A549 (cell line): ENCODE measurements at regions not wholly inside any gene's neighbourhood (a gene's known extent, or its start where the extent isn't known, plus 50 kb on each side); places are given as distances from the start of the nearest gene placed in this dataset.
A peak's percentile ranks its signal among the peaks of the same experiment; 100 is the strongest.

Experiments
- ATAC-seq, 2 experiments: fragments of 200-7000 bp in 1 of 2; fragments of >200 bp in 1 of 2; cut with Nextera tagmentation in 1 of 2; cut with Tn5 transposase in 1 of 2; 3 replicates each; pipeline versions ENCODE4 v1.8.0 to v1.9.1; 2018 to 2020; ENCODE audit warnings: mild to moderate bottlenecking in 1 of 2, moderate library complexity in 1 of 2
- CTCF ChIA-PET: fragments of 300-600 bp; sonication (Branson Sonifier 250); formaldehyde crosslinking; extraction: SDS; loops from one replicate; lab custom pipeline; 2021; ENCODE audit warnings: antibody characterized with exemption, inconsistent platforms; lab: Yijun Ruan, JAX
- POLR2A ChIA-PET: fragments of 350-600 bp; formaldehyde crosslinking; extraction: SDS; loops from one replicate; lab custom pipeline; 2021; ENCODE audit warnings: antibody characterized with exemption, inconsistent platforms; lab: Yijun Ruan, JAX
- DNase-seq, 2 experiments: peaks; one replicate each; pipeline versions ENCODE4 v3.0.0 to v3.0.0-alpha.2; 2011 to 2016; ENCODE audit warnings: low read depth in 1 of 2, low spot score in 1 of 2
- FAIRE-seq: peaks from 2 replicates; lab custom pipeline; 2011; peaks lifted over from hg19 to GRCh38; lab: Jason Lieb, UNC
- H3K27ac ChIP-seq, 2 experiments: fragments of >200 bp; sonication (Bioruptor Twin); formaldehyde crosslinking; 3 replicates each; pipeline ENCODE4 v1.5.1; 2016 to 2017
- H3K4me1 ChIP-seq: fragments of >200 bp; sonication (Bioruptor Twin); formaldehyde crosslinking; 3 replicates; pipeline ENCODE4 v1.6.1; 2016
- H3K4me2 ChIP-seq: fragments of >200 bp; sonication (Bioruptor Twin); formaldehyde crosslinking; 3 replicates; pipeline ENCODE4 v1.6.1; 2016
- H3K4me3 ChIP-seq: fragments of >200 bp; sonication (Bioruptor Twin); formaldehyde crosslinking; 3 replicates; pipeline ENCODE4 v1.5.1; 2016
- H3K9me3 ChIP-seq: fragments of >200 bp; sonication (Bioruptor Twin); formaldehyde crosslinking; 3 replicates; pipeline ENCODE4 v1.6.1; 2016
- CBX2 ChIP-seq: fragments of 200-600 bp; sonication (generic); IDR thresholded peaks from 2 replicates; pipeline ENCODE4 v1.6.1; 2016; ENCODE audit warnings: low read depth, mild to moderate bottlenecking, borderline replicate concordance
- EHF ChIP-seq: fragments of 250-450 bp; sonication (Bioruptor Pico); IDR thresholded peaks from 2 replicates; pipeline ENCODE4 v1.5.0; 2020; ENCODE audit warnings: mild to moderate bottlenecking
- ESRRA ChIP-seq: fragments of 150-350 bp; IDR thresholded peaks from 2 replicates; pipeline ENCODE4 v1.6.1; 2014; ENCODE audit warnings: mild to moderate bottlenecking, low read length, borderline replicate concordance
- HDAC2 ChIP-seq: fragments of 200-600 bp; sonication (generic); IDR thresholded peaks from 2 replicates; pipeline ENCODE4 v1.6.1; 2016
- HEYL ChIP-seq: fragments of 250-450 bp; sonication (Bioruptor Pico); IDR thresholded peaks from 2 replicates; pipeline ENCODE4 v1.8.0; 2021; ENCODE audit warnings: mild to moderate bottlenecking, moderate library complexity
- HOXB5 ChIP-seq: fragments of 250-450 bp; sonication (Bioruptor Pico); IDR thresholded peaks from 2 replicates; pipeline ENCODE4 v1.5.0; 2020; ENCODE audit warnings: mild to moderate bottlenecking, moderate library complexity
- JUN ChIP-seq, 2 experiments: fragments of >200 bp; sonication (Bioruptor Twin); formaldehyde crosslinking; IDR thresholded peaks; 2 replicates in 1 of 2; 3 replicates in 1 of 2; pipeline ENCODE4 v1.6.1; 2016 to 2017
- JUNB ChIP-seq: fragments of >200 bp; sonication (Bioruptor Twin); formaldehyde crosslinking; IDR thresholded peaks from 2 replicates; pipeline ENCODE4 v1.6.1; 2016
- KDM5A ChIP-seq: fragments of 200-600 bp; sonication (generic); IDR thresholded peaks from 2 replicates; pipeline ENCODE4 v1.6.1; 2016; ENCODE audit warnings: antibody characterized with exemption, mild to moderate bottlenecking
- MAFK ChIP-seq: fragments of 450-650 bp; IDR thresholded peaks from 2 replicates; pipeline ENCODE4 v1.6.1; 2014; ENCODE audit not compliant: partially characterized antibody
- MAZ ChIP-seq: fragments of 150-350 bp; IDR thresholded peaks from 2 replicates; pipeline ENCODE4 v1.6.1; 2014; ENCODE audit warnings: antibody characterized with exemption, low read depth, low read length, borderline replicate concordance
- NPAS2 ChIP-seq: fragments of 250-450 bp; sonication (Bioruptor Pico); IDR thresholded peaks from 2 replicates; pipeline ENCODE4 v1.8.0; 2022; ENCODE audit warnings: mild to moderate bottlenecking, moderate library complexity, borderline replicate concordance
- POLR2A ChIP-seq: IDR thresholded peaks from 2 replicates; pipeline ENCODE4 v1.6.1; 2012; ENCODE audit warnings: mild to moderate bottlenecking, low read length
- POLR2AphosphoS2 ChIP-seq: conservative IDR thresholded peaks from 2 replicates; pipeline ENCODE4 v1.6.1; 2012; ENCODE audit warnings: low read length, improper control_type of control experiment, inconsistent platforms
- RAD21 ChIP-seq, 2 experiments: fragments of >200 bp in 1 of 2; sonication (Bioruptor Twin) in 1 of 2; formaldehyde crosslinking in 1 of 2; IDR thresholded peaks in 1 of 2; conservative IDR thresholded peaks in 1 of 2; 2 replicates in 1 of 2; 3 replicates in 1 of 2; pipeline ENCODE4 v1.6.1; 2012 to 2018; ENCODE audit warnings: inconsistent platforms in 1 of 2
- RARB ChIP-seq: fragments of 250-450 bp; sonication (Bioruptor Pico); IDR thresholded peaks from 2 replicates; pipeline ENCODE4 v1.8.0; 2021; ENCODE audit warnings: mild to moderate bottlenecking, moderate library complexity
- RCOR1 ChIP-seq: fragments of 150-350 bp; IDR thresholded peaks from 2 replicates; pipeline ENCODE4 v1.6.1; 2014; ENCODE audit warnings: antibody characterized with exemption, low read length, low read depth
- RFX5 ChIP-seq: fragments of 450-650 bp; IDR thresholded peaks from 2 replicates; pipeline ENCODE4 v1.7.1; 2014; ENCODE audit warnings: antibody characterized with exemption, mild to moderate bottlenecking, moderate library complexity
- RNF2 ChIP-seq: fragments of 200-600 bp; sonication (generic); IDR thresholded peaks from 2 replicates; pipeline ENCODE4 v1.6.1; 2016; ENCODE audit warnings: low read depth, mild to moderate bottlenecking, antibody characterized with exemption, moderate library complexity, borderline replicate concordance
- SREBF2 ChIP-seq: fragments of 450-650 bp; IDR thresholded peaks from 2 replicates; pipeline ENCODE4 v1.6.1; 2014; ENCODE audit warnings: mild to moderate bottlenecking, moderate library complexity
- TFCP2L1 ChIP-seq: fragments of 250-450 bp; sonication (Bioruptor Pico); IDR thresholded peaks from 2 replicates; pipeline ENCODE4 v1.5.0; 2021; ENCODE audit warnings: mild to moderate bottlenecking
- TP53 ChIP-seq: fragments of 250-450 bp; sonication (Bioruptor Pico); IDR thresholded peaks from 2 replicates; pipeline ENCODE4 v1.5.0; 2021; ENCODE audit warnings: mild to moderate bottlenecking, moderate library complexity
- ZC3H11A ChIP-seq: fragments of 450-650 bp; IDR thresholded peaks from 2 replicates; pipeline ENCODE4 v1.6.1; 2014; ENCODE audit warnings: antibody characterized with exemption, mild to moderate bottlenecking
- ZNF302 ChIP-seq: fragments of 250-450 bp; sonication (Bioruptor Pico); IDR thresholded peaks from 2 replicates; pipeline ENCODE4 v1.9.0; 2021; ENCODE audit warnings: inconsistent platforms, mild to moderate bottlenecking, moderate library complexity
- WGBS: methylation state at CpG from one replicate; pipeline ENCODE4 v1.1.6; 2017; ENCODE audit errors: missing lambda C conversion rate; 5-methylcytosine and 5-hydroxymethylcytosine counted together
- TF ChIP-seq, protein P1 (sequence below): IDR thresholded peaks from 2 replicates; pipeline ENCODE4 v1.6.1; 2012
- TF ChIP-seq, protein P2 (sequence below): fragments of >200 bp; sonication (Bioruptor Twin); formaldehyde crosslinking; IDR thresholded peaks from 2 replicates; pipeline ENCODE4 v1.6.1; 2016
- TF ChIP-seq, protein P3 (sequence below): fragments of 250-450 bp; sonication (Bioruptor Pico); IDR thresholded peaks from 2 replicates; pipeline ENCODE4 v1.5.0; 2021; ENCODE audit warnings: mild to moderate bottlenecking, moderate library complexity, borderline replicate concordance
- TF ChIP-seq, protein P4 (sequence below): IDR thresholded peaks from 2 replicates; pipeline ENCODE4 v1.6.1; 2012; ENCODE audit warnings: low read depth, borderline replicate concordance
- TF ChIP-seq, protein P5 (sequence below): IDR thresholded peaks from 2 replicates; pipeline ENCODE4 v1.6.1; 2012

DNA sequence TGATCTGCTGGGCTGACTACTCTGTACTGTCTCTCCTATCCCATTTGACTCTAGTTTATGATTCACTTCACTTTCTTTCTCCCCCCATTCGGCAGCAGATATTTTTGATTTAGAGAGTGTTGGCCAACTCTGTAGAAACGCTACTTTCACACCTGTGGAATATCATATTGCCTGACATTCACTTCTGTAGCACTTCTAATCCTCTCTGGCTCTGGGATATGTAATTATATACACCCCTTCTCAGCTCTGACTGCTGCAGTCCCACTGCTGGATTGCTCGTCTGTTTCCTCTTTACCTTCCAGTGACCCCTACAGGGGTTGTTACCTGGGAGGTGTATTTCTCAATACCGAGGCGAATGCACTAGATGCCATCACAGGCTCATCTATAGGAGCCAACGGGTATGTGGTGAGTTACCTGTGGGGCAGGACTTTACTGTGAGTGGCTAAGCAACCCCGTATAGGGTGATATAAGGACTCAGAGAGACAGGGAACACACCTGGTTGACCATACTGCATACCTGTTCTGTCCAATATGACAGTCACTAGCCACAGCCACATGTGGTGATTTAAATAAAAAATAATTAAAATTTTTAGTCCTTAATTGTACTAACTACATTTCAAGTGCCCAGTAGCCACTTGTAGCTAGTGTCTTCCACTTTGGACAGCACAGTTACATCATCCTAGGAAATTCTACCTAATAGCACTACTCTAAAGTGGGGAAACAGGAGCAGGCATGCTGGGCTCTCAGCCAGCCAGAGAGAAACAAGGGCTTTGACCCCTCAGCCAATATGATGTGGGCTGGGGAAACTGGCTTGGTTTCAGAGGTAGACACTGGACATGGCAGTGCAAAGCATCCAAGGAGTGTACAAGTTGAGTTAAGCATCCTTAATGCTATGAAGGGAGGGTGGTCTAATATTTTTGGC, 95.0 kb downstream of the C12orf75 start (continued):
- TF ChIP-seq, protein P1, sequence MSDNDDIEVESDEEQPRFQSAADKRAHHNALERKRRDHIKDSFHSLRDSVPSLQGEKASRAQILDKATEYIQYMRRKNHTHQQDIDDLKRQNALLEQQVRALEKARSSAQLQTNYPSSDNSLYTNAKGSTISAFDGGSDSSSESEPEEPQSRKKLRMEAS: no peak
- no peak for TF ChIP-seq RAD21 (conservative IDR thresholded peaks at IDR 0.05 in 1 of 2, IDR thresholded peaks at IDR 0.05 in 1 of 2)
- no peak for TF ChIP-seq RNF2

DNA sequence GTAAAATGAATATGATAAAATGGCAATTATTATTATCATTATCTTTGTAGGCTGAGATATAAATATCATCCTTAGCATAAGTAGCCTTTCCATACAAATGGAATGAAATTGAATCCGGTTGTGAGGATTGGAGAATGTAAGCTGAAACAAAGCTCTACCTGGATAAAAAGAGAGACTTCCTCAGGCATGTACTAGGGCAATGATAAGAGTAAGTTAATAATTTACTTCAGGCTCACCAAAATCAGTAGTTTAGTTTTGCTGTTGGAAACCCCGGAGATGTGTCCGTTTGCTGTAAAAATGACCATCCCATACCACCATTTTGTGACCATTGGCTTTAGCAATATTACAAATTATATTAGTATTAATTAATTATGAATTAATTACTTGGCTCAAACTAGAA, 96.3 kb downstream of the C12orf75 start:
- Histone ChIP-seq H3K4me3 (no peak overlapping the region), H3K9me3 (no peaks in the 10 kb centered on the region), H3K4me1 (no peaks in the 10 kb centered on the region), H3K27ac (no peak overlapping the region), H3K4me2 (no peak overlapping the region)
- TF ChIP-seq, protein P2, sequence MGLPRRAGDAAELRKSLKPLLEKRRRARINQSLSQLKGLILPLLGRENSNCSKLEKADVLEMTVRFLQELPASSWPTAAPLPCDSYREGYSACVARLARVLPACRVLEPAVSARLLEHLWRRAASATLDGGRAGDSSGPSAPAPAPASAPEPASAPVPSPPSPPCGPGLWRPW: no peak
- TF ChIP-seq RARB (CRISPR knock-in tag) (no peak), EHF (CRISPR knock-in tag) (no peak), RFX5 (no peak), HEYL (CRISPR knock-in tag) (no peak), KDM5A (no peak), TFCP2L1 (CRISPR knock-in tag) (no peak), HOXB5 (CRISPR knock-in tag) (no peak), POLR2AphosphoS2 (no peak)
- TF ChIP-seq, protein P3, sequence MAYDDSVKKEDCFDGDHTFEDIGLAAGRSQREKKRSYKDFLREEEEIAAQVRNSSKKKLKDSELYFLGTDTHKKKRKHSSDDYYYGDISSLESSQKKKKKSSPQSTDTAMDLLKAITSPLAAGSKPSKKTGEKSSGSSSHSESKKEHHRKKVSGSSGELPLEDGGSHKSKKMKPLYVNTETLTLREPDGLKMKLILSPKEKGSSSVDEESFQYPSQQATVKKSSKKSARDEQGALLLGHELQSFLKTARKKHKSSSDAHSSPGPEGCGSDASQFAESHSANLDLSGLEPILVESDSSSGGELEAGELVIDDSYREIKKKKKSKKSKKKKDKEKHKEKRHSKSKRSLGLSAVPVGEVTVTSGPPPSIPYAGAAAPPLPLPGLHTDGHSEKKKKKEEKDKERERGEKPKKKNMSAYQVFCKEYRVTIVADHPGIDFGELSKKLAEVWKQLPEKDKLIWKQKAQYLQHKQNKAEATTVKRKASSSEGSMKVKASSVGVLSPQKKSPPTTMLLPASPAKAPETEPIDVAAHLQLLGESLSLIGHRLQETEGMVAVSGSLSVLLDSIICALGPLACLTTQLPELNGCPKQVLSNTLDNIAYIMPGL: no peak
- TF ChIP-seq, protein P4, sequence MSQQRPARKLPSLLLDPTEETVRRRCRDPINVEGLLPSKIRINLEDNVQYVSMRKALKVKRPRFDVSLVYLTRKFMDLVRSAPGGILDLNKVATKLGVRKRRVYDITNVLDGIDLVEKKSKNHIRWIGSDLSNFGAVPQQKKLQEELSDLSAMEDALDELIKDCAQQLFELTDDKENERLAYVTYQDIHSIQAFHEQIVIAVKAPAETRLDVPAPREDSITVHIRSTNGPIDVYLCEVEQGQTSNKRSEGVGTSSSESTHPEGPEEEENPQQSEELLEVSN: no peak
- no peak for FAIRE-seq
- ChIA-PET CTCF (interaction anchor here (0.6 to 1.7 kb wide), 3 partner anchors 48 to 723 kb away, joined by 3 to 7 read pairs (median 4); no protein-coding TSS in a partner anchor), POLR2A (no interaction called here)
- ATAC-seq: no peak
- no peak for DNase-seq
- 88% methylated on average over 3 of the region's 3 CpGs for WGBS

DNA sequence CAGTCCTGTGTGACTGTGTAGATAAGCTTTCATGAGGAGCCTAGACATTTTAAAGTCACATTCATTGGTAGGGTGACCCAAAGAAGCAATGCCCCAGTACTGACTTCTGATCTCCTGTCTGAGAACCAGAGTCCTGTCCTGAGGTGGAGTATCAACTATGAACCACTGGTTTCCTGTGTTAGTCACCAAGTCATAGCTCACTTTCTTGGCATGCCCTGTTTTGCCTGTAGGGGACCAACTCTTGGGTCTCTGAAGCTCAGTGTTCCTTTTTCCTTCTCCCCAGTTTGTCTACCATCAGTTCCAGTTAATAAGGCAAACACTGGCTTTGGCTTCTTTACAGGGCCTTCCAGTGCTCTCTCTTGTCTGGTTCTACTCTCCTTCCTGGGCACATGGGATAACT, 97.4 kb downstream of the C12orf75 start:
- Histone ChIP-seq H3K4me2 (no peak overlapping the region), H3K27ac (no peak overlapping the region), H3K4me1 (no peaks in the 10 kb centered on the region), H3K9me3 (no peaks in the 10 kb centered on the region), H3K4me3 (no peak overlapping the region)
- ChIA-PET CTCF (interaction anchor here (0.9 kb wide), 1 partner anchor 721 kb away, joined by 3 read pairs; no protein-coding TSS in a partner anchor), POLR2A (no interaction called here)
- FAIRE-seq (no peak), ATAC-seq (peak in 1 of 2 experiments; percentile 57; a peak in 2 of 6 replicates), DNase-seq (no peak)
- TF ChIP-seq SREBF2 (no peak), RCOR1 (no peak), HOXB5 (CRISPR knock-in tag) (no peak), HDAC2 (no peak), ZNF302 (no peak), TP53 (CRISPR knock-in tag) (no peak), POLR2A (no peak), JUNB (no peak), ZC3H11A (no peak), JUN (IDR thresholded peaks at IDR 0.05) (no peak), CBX2 (no peak), MAFK (no peak), NPAS2 (CRISPR knock-in tag) (no peak), MAZ (no peak), ESRRA (no peak), EHF (CRISPR knock-in tag) (no peak)
- TF ChIP-seq, protein P5, sequence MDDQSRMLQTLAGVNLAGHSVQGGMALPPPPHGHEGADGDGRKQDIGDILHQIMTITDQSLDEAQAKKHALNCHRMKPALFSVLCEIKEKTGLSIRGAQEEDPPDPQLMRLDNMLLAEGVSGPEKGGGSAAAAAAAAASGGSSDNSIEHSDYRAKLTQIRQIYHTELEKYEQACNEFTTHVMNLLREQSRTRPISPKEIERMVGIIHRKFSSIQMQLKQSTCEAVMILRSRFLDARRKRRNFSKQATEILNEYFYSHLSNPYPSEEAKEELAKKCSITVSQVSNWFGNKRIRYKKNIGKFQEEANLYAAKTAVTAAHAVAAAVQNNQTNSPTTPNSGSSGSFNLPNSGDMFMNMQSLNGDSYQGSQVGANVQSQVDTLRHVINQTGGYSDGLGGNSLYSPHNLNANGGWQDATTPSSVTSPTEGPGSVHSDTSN: no peak
- TF ChIP-seq, protein P1: no peak
